ENCODE measurements at regions not wholly inside any gene's neighbourhood (a gene's known extent, or its start where the extent isn't known, plus 50 kb on each side); places are given as distances from the start of the nearest gene placed in this dataset.
"Not testable (repeated sequence)": the region's sequence is repeated elsewhere in the genome, so short reads cannot be mapped to it uniquely, and the experiment has no call there.

DNA sequence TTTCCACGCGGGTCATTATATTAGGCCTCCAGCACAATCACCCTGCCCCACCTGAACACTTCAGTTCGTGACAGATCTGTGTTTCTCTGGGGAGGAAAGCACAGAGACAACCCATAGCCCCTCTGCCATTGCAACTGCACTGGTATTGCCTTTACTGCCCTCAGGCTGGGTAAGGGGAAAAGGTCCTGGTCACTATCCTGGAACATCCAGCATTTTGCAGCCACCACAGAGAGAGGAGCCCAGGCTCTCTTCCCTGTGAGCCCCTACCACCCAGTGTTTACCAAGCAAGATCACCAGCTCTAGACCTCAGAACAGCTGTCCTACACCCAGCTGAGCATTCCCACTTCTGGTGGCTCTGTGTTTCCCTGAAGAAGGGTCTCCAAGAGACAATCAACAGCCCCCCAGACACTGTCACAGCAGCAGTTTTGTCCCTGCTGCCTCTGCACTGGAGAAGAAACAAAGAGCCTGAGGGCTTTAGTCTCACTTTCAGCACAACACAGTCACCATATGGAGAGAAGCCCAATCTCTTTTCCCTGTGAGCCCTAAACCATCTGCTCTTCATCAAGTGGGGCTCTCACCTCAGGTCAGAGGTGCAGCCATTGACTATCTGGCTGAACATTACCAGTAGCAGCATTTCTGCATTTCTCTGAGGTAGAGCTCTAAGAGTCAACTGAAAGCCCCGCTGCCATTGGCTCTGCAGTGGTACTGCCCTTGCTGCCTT lies 655.2 kb upstream of the FAM174A start:
- DNase-seq, result no peak

DNA sequence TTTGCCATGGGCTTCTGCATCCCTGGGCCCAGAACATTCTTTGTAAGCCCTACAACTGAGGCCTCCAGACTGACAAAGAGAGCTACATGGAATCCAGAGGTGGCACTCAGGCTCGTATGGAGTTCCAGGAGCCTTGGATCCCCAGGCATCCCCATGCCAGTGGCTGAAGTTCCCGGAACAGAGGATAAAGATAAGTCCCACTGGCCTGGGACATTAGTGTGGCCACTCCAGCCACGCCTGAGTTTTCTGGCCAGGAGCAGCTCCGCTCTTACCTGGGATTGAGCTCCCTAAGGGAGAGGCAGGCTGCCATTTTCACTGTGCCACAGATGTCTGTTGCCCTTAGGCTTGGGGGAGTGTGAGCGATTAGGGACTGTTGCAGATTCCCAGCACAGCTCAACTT lies 656.3 kb upstream of the FAM174A start:
- no peak for DNase-seq

DNA sequence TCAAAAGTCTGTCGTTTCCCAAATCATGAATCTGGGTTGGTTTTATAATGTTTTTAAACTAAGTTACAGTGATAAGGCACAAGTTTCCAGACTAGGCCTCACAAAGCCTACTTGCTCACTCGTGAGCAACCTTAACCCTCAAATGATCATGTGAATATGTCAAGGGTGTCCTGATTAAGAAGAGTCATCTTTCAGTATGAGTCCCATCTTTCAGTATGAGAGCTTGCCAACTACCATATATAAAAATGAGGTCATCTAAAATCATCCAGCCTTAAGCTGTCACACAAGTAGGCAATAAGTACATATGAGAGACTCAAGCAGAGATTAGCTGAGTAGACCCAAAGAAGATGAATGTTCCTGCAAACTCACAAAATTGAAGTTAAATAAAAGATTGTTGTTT lies 668.4 kb upstream of the FAM174A start:
- DNase-seq, result no peak

DNA sequence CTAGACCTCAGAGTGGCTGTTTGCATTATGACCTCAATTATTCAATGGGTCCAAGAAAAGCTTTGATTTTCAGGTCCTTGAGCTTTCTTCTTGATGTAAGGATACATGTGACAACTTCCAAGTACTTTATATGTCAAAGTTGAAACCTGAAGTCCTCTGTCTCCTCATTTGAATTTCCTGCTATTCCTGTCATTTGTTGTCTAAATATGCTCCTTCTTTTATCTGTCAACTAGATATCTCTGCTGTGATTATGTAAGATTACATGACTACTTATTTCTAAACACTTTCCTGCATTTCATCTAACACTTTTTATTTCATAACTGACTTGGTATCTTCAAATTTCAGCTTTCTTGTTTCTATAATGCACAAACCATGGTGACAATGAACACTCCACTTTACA lies 670.0 kb upstream of the FAM174A start:
- no peak for DNase-seq

DNA sequence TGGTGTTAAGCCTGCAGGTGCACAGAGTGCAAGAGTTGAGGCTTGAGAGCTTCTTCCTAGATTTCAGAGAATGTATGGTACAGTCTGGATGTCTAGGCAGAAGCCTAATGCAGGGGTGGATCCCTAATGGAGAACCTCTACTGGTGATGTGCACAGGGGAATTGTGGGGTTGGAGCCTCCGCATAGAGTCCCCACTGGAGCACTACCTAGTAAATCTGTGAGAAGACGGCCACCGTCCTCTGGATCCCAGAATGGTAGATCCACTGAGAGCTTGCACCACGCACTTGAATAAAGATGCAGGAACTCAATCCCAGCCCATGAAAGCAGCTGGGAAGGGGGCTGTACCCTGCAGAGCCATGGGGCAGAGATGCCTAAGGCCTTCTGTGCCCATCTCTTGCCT lies 699.4 kb upstream of the FAM174A start:
- no peak for DNase-seq

DNA sequence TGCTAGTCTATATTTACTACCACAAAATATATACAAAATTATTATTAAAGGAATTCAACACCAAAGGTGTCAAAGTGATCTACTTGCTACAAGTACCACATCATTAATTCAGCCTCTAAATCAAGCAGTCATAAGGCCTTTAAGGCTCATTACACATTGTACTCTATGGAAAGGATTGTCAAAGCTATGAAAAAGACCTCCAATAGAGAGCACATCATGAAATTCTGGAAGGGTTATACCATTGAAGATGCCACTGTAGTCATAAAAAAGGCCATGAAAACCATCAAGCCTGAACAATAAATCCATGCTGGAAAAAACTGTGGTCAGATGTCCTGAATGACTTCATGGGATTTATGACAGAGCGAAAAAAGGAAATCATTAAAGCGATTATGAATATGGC lies 708.0 kb upstream of the FAM174A start:
- DNase-seq, result peak; percentile 0

DNA sequence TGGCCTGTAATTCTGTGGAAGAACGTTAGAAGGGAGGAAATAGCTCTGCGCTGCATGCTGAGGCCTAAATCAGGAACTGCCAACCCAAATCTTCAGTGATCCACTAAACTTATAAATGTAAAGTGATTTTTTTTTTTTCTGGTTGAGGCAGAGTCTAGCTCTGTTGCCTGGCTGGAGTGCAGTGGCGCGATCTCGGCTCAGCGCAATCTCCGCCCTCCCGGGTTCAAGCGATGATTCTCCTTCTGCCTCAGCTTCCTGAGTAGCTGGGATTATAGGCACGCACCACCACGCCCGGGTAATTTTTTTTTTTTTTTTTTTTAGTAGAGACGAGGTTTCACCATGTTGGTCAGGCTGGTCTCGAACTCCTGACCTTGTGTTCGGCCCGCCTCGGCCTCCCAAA lies 717.4 kb upstream of the FAM174A start:
- DNase-seq, result no peak

DNA sequence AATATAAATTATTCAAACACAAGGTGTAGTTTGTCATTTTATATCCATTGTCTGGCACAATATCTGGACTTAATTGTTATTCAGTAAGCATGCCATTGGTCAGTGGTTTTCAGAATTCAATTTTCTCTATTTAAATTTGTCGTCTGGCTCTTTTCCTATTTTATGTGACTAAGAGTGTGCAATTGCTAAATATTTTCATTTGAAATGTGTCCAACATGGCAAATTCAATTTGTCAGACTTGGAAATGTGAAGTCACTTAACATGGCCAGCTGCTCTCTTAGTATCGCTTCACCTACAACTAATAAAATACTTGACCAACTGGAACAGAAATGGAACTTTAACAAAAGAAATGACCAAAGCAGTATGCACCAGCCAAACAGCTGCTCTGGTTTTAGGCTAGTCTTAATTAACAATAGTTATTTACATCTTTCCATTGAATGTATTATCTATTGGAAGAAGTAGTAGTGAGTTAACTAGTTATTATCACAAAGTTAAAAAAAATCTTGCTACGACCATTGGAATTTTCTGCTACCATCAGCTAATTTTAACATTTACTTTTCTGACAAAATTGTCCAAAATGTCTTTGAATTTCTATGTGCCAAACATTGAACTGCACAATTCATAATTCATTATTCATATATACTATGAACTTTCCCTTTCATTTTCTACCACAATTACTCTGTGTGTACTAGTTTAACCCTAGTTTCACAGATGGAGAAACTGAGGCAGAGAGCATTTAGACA lies 720.7 kb upstream of the FAM174A start:
- DNase-seq, result no peak

DNA sequence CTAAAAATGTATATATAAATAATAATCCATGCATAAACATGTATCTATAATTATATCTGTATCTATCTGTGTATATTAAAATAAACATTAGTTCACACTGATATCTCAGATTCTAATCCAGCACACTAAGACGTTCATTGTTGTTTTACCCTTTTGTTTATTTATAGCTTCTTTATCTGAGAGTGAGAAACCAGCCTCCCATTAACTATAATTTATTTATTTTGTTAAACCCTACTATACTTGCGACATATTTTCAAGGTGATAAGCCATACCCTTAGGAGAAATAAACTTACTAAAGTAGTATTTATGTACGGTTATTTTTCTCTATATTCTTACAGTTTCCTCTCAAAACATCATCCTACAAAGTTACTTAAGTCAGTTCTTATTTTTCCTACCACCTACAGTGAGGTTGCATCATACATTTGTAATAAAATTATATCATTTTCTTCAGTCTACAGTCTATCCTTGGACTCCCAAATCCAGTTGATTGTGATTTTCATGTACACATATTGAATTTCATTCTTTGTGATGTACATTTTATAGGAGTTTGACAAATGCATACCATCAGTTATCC lies 726.4 kb upstream of the FAM174A start:
- DNase-seq, result no peak

DNA sequence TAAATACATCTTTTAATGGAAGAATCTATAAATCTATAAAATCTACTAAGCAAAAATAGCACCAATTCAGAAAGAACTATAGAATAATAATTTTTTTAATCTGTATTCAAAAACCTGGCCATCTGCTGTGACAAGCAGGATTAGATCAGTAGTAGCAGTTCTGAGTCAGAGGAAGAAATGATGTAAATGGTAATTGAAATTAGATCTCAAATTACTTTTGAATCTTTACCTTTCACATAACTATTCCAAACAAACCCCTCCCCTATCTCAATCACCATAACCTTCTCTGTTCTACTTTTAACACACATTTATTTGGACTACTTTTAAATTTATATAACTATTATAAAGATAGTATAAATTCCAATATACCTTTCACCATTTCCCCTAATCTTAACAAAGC lies 727.8 kb upstream of the FAM174A start:
- DNase-seq, result no peak

DNA sequence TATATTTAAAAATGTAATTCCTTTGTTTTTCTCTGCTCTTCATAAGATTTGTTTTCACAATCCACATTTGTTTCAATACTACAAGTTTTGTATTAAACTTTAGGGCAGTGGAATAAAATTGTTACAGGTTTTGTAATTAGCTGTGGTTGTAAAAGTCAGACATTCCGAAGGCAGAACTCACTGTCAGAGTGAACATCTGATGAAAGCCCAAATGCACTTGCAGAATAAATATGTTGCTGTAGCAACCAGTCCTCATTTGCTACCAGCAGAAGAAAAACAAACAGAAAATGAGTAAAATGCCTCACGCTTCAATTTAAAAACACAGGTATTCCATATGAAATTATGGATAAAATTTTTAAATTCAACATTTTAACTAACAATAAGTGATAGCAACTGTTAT lies 740.1 kb upstream of the FAM174A start:
- no peak for DNase-seq

DNA sequence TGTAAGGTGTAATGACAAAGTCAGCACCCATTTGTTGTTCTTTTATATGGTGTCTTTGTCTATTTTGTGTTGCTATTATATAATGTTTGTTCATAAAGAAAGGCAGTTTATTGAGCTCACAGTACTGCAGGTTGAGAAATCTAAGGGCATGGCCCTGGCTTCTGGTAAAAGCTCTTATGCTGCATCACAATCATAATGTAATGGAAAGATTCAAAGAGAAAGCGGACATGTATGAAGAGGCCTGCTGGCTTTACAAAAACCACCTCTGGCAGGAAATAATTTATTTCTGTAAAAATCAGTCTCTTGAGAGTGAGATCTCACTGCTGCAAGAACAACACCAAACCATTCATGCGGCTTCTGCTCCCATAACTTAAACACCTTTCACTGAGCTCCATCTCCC lies 746.7 kb upstream of the FAM174A start:
- DNase-seq, result no peak

DNA sequence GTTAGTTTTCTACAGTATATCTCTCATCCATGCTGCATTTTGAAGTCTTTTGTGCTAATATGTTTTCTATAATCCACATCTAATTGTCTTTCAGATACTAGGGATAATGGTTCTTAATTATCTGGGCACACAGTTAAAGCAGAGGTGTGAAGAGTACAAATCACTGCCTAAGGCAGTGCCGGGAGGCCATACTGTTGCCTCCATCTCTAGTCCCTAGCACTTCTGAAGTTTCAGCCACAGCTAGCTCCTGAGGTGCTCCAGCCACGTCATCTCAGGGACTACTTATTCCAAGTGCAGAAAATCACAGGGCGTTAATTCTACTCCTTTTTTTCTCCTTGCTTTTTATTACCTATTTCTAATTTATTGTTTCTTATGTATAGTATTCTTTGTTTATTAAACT lies 760.0 kb upstream of the FAM174A start:
- no peak for DNase-seq

DNA sequence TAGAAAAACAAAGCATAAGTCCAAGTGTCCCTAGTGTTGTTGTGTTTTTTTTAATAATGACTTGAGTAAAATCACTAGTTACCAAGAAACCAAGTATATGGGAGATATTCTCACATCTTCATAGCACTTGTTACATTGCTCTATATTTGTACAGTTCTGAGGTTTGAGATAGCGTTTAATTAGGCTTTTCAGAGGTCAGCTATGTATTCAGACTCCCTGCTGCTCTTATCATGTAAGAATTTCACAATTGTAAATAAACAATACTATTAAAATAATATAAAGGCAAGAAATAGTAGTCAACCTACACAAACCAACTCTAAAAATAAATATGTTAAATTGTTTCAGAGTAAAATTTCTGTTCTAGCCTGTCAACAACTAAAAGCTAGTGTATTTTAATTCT lies 761.9 kb upstream of the FAM174A start:
- no peak for DNase-seq

DNA sequence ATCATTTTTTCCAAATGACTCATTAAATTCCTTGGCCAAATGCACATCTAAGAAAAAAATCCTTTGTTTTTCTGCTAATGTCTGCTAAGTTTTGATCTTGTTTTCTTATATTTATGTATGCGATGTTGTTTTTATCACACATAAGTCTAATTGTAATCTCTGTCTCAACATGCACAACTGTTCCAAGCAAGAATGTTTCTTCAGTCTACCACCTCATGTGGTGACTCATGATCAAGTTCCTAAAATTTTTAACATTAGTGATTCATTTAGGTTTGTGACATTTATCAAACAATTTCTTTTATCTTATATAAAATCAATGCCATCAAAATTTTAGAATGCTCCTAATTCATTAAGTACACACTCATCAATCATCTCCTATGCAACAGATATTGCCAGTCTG lies 763.9 kb upstream of the FAM174A start:
- DNase-seq, result peak; percentile 9

DNA sequence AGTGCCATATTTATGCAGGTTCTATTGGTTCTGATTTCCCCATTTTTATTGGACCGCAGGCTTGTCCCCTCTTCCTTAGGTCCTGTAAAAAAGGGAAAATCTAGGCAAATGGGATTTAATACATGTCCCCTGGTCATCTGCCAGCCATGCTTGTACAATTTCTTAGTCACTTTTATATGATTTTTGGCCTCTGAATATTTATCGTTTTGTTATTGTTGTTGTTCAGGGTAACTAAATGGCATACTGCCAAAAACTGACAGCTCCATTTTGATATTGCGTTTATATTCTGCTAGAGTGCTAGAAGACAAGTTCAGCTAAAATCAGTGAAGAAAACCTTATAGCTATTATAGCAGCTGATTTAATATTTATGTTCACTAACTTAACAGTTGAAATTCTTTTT lies 770.2 kb upstream of the FAM174A start:
- DNase-seq, result peak; percentile 3

DNA sequence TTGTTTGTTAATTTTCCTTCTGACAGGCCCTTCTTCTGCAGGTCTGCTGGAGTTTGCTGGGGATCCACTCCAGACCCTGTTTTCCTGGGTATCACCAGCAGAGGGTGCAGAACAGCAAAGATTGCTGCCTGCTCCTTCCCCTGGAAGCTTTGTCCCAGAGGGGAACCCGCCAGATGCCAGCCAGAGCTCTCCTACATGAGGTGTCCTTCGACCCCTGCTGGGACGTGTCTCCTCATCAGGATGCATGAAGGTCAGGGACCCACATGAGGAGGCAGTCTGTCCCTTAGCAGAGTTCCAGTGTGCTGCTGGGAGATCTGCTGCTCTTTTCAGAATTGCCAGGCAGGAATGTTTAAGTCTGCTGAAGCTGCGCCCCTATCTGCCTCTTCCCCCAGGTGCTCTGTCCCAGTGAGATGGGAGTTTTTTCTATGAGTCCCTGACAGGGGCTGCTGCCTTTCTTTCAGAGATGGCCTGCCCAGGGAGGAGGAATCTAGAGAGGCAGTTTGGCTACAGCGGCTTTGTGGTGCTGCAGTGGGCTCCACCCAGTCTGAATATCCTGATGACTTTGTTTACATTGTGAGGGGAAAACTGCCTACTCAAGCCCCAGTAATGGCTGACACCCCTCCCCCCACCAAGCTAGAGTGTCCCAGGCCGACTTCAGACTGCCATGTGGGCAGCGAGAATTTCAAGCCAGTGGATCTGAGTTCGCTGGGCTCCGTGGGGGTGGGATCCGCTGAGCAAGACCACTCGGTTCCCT lies 772.0 kb upstream of the FAM174A start:
- DNase-seq, result no peak

DNA sequence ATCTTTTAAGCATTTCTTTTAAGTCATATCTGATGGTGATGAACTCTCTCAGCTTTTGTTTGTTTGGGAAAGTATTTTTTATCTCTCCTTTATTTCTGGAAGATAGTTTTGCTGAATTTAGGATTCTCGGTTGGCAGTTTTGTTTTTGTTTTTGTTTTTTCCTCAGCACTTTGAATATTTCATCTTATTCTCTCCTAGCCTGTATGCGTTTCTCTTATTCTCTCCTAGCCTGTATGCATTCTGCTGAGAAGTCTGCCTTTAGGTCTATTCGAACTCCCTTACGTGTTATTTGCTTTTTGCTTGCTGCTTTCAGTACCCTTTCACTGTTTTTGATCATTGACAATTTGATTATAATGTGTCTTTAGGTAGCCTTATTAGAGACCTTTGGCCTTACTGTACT lies 787.8 kb upstream of the FAM174A start:
- DNase-seq, result no peak

DNA sequence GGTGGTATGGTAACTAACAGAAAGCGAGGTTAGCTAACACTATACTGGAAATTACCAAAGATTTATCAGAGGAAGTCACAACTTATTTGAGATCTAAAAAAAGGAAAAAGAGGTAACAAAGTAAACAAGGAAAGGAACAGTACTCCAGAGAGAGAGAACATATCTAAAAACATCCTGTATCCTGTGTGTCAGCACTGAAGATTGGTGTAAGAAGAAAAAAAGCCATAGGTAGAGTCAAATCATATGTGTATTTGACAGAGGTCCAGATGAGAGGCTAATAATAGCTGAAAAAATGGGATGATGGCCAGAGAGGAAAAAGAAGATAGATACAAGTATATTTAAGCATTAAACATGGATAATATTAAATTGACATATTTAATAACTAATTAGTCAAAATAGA lies 802.0 kb upstream of the FAM174A start:
- not testable (repeated sequence) for DNase-seq

DNA sequence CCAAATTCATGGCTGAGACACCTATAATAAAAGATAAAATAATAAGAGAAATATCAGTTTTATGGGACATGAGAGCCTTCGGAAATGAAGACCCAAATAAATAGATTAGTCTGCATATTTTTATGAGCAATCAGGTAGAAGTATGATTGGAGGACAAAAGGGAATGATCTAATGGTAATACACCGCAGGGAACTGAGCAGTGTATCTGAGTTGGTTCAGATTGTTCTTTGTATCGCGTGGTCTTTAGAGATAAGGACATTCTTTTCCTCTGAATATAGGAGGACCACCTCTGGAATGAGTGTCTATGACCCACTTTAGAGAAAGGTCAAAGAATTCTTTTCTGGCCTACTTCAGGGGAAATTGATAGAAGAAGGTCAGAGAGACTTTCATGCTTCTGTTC lies 801.8 kb upstream of the CHD1 start:
- DNase-seq, result peak; percentile 28

DNA sequence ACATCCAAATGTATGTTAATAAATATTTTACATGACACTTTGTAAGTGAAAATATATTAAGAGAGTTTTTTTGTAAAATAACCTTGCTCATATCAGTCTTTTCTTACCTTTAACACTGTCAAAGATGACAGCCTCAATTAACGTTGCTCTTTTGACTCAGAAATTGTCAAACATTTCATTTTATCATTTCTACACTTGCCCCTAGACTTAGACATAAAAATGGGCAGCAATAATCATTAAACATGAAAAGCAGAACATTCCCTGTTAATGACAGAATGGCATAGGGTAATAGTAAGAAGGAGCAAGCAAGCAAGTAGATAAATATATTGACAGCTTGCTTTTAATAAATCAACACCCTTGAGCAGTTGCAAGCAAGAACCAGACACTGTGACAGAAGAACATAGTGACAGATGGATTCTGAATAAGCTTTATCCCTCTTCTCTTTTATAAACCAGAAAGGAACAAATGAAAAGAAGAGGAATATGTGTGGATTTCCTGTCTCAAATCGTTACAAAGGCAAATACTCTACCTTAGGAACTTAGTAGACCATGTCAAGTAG lies 796.0 kb upstream of the CHD1 start:
- DNase-seq, result no peak

DNA sequence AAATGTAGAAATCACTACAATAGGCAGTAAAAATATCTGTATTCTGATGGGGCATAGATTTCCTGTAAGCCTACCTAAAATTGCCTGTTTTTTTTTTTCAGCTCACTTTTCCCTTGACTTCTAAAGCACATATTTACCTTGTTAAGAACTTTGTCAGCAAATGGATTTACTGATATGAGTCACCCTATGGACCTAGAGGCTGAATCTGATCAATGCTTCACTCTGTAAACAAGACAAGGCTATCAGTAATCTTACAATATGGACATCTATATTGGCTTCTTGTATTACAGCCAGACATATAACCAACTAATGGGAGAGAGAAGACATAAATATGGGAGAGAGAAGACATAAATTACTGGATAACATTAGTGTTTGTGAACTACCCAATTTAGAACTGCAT lies 792.7 kb upstream of the CHD1 start:
- DNase-seq, result no peak

DNA sequence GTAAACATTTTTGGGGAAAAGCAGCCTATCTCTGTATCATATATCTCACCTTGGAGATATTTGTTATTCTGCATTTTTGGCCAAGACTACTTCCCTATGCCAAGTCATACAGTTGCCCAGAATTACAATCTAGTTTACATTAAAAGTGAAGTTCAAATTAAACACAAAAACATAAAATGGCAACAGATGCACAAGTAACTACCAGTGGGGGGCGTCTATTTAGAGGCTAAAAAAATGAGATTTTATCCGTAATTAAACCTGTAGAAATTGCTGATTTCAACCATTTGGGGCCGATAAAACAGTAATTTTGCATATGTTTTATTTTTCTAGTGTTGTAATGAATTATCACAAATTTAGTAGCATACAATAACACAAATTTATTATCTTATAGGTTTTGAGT lies 787.1 kb upstream of the CHD1 start:
- DNase-seq, result no peak

Data from dermis blood vessel endothelial cell (primary cell).